NCI-H1417 (cell line): ENCODE measurements at regions not wholly inside any gene's neighbourhood (a gene's known extent, or its start where the extent isn't known, plus 50 kb on each side); places are given as distances from the start of the nearest gene placed in this dataset.

Experiments
- DNase-seq, 3 experiments: peaks; one replicate each; lab custom pipeline; 2025; lab: John Stamatoyannopoulos, UW

DNA sequence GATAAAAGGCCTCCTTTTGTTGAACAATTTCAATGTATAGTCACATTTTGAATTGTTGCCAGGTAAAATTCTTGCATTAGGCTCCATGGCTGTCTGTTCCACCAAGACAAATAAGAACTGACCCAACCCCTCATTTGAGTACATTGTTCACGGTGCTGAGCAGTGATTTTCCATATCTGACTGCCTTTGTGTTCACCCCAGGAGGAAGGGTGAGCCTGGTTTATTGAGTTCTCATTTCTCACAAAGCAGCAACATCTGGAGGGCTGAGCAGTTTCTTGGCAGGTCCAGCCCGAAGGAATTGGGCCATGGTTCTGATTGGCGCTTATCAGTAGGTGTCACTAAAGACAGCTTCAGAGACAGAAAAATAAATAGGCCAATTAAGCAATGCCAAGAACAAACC is 149.1 kb downstream of the BMP4 start:
- no peak for DNase-seq

DNA sequence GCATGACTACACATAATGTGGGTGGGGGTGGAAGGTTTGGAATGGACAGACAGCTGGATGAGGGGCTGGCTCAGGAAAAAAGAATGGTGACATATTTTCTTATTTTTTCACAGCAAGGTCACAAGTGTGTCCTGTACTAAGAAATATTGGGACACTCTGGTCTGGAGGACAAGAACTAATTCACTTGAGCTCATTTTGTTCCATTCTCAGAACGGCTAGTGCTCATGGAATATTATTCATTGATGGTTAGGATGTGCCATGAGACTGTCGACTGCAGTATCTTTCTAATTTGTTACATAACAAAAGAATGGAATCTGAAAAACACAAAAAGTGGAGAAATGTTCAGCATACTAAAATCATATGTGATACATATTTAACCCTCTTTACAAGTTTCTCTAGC is 149.5 kb downstream of the BMP4 start:
- DNase-seq = no peak

DNA sequence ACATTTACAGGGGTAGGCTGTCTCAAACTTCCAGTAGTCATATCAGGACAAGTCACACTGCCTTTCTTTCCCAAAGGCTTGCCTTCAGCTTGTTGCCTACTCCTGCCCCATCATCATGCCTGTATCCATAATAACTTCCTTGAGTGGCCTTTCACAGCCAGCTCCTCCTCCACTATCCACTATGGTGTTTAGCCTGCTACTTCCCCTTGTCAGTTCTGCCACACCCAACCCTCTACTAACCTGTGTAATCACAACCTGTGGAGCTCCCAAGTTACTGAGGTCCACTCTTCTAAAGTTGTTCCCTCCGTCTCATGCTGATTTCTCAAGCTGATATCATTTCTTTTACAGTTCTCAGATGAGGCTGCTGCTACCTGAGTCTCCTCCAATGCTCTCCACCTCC is 159.9 kb downstream of the BMP4 start:
- peak in 2 of 3 experiments; percentile 14 to 41 for DNase-seq

DNA sequence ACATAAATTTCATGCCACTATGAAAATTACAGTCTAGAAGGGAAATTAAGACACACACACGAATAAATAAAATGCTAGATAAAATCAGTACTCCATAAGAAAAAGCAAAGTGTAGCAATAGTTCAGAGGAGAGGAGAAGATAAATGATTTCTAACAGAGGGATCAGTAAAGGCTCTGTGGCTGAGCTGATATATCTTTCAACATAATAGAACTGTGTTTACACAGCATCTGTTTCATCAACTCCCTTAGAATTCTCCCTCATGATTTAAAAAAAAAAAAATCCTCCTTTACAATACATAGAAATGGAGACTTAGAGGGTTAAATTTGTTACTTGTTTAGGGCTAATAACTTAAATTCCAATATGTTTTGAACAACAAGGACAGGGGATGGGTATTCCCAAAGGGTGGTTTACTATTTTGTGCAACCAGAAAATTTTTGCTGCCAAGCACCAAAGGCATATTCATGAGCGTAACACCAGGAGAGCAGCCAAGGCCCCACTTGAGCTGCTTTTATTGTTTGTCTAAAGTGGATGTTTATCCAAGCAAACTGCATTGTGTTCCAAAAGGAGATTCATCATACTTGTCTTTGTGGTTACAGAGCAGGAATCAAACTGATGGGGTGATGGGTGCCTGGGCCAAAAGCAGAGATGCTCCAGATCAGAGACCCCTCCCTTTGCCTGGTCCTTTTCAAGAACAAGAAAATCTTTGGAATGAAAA is 162.7 kb downstream of the BMP4 start:
- DNase-seq = peak; percentile 90 to 99 (median 96)

DNA sequence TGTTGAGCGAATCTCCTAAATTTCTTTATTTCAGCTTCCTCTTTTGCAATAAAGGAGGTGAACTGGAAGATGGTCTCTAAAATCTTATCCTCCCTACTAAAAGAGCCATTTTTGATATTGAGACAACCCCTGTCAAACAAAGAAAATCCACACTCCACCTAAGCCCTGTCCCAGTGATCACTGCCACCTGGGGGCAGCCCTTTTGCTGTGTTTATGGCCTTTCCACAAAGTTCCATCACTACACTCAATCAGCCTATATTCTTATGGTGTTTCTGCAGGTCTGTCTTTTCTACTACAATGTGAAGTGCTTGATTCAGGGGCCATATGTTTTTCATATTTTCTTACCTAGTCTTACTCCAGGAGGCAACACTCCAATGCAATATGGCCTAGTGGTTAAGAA is 163.7 kb downstream of the BMP4 start:
- DNase-seq = peak in 1 of 3 experiments; percentile 17

DNA sequence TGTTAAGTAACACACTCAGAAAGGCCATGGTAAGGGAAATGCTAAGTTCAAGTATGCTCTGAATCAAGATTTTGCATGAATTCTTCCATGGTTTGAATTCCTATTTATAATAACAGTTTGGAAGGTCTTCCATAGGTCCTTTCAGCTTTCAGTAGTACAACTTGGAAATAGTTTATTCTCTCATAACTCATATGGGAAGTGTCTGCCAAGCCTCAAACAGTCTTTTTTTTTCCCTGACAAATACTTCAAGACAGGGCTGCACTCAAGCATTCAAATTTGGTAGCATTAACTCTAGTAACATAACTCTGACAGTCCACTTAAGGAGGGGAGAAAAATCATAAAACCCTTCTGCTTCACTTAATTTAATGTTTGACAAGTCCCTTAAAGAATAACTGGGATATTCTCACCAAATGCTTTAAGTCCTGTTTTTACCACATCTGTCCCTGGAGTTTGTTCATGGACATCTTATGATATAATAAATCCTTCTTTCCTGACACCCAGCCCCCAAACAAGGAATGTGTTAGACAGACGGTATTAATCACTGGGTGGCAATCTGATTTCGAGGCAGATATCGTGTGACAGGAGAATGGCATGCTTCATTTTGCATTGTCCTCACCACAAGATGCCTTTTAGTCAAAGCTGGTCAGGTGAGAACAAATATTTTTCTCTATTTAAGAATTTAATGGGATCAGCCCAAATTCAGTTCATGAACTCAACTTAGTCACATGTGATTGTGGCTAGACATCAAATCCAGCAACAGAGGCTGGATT is 165.7 kb downstream of the BMP4 start:
- peak in 1 of 3 experiments; percentile 51 for DNase-seq

DNA sequence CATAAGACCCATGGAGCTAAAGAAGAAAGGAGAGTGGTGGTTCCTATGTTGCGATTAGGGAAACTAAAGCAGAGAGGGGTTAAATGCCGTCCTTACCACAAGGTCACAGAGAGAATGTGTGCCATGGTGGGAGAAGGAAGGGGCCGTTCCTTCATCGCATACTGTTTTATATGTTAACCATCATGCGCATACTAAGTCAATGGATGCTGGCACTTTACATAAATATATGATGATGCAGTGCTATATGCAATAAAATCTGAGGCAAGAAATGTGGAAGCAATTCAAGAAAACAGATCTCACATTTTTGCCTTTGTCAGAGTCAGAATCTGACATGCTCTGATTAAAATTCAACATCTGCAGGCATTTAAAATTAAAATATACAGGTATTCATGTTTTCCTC is 168.1 kb downstream of the BMP4 start:
- no peak for DNase-seq

DNA sequence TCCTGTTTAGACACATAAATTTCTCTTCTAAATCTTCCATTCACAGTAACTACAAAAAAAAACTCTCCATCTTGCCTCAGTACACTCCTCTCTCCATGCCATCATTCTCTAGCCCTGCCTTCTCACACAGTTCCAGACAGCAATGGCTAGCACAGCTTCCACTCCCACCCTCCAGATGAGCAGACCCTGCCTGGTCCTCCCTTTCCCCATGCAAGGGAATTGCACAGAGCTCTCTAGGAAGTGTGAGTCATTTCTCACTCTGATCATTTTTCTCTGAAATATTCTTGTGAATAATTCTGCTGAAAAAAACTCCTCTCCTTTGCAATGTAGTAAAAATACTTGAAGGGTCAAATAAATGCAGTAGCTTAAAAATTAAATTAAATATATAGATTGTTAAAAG is 170.6 kb downstream of the BMP4 start:
- DNase-seq = no peak

DNA sequence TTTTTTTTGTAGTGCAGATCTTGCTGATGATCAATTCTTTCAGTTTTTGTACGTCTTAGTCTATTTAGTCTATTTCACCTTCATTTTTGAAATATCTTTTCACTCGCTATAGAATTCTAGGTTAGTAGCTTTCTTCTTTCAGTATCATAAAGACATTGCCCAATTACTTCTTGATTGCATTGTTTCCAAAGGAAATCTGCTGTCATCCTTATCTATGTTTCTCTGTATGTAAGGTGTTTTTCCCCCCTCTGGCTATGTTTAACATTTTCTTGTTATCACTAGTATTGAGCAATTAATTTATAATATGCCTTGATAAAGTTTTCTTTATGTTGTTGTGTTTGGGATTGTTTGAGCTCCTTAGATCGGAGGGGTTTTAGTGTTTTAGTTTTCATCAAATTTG is 171.9 kb downstream of the BMP4 start:
- no peak for DNase-seq

DNA sequence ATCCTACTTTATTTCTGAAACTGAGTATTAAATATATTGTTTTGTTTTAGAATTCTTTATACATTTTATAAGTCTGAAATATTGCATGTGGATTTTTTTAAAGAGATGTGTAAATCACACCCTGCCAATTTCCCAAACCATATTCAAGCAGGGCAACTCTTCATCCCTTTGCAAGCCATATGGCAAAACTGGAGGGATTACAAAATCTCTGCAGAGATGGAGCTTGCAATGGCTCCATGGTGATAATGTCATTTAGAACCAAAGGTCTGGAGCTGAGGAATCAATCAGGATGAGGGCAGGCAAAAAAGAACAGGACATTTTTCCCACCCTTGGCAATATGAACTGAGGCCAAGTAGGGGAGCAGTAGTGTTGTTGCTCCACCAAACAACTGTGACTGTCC is 173.4 kb downstream of the BMP4 start:
- no peak for DNase-seq

DNA sequence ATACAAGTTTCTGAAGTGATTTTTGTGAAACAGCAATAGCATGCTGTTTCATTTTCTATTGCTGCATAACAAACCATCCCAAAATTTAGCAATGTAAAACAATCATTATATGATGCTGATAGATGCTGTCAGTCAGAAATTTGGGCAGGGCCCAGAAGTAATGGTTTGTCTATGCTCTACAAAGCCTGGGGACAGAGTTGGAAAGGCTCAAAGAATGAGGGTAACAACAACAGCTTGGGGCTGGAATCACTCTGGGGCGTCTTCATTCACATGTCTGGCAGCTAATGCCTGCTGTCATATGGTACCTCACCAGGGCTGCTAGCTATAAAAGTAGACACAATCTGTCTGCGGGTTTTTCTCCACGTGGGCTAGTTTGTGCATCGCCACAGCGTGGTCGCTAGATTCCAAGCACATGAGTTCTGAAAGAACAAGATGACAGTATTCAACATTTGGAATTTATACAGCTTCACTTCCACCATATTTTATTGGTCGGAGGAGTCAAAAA is 176.5 kb downstream of the BMP4 start:
- DNase-seq = no peak

DNA sequence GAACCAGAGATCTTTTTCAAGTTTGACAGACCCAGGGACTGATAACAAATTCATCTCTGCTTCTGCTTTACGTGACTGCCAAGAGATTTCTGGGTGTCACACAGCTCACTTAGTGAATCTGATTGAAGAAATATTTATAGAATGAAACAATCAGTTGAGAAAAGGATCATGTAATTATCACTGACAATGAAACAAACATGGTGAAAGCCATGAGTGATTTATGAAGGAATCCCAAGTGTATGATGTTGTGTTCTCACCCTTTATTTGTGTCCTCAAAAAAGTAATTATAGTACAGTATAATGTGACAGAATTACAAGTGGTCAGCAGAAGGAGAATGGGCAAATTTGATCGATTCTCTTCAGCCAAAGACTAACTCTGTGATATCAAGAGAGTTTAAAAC is 177.3 kb downstream of the BMP4 start:
- peak in 2 of 3 experiments; percentile 61 to 94 for DNase-seq

DNA sequence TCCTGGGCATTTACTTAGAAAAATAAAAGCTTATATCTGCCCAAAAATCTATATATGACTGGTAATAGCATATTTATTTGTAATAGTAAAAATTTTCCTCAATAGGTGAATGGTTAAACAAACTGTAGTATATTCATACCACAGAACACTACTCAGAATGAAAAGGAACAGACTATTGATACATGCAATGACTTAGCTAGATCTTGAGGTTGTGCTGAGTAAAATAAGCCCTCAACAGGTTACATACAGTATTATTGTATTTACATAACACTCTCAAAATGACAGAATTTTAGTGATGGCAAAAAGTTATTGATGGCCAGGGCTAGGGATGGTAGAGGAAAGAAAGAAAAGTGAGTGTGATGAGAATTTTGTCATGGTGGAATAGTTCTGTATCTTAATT is 178.4 kb downstream of the BMP4 start:
- no peak for DNase-seq

DNA sequence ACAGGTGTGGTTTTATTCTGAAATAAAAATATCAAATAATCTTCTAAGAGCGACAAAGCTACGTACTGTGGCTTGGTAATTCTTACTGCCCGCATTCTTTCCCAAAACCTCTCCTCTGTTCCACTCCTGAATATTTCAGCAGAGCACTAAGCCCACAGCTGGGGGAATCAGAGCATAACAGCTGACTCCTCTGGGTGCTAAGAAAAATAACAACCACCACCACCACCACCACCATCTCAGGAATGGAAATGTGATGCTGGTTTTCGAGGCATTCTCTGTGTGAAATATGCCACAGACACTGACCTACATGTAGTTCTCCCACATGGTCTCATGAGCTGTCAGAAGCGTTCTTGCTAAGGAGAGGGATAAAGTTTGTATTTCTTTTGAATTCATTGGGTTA is 183.7 kb downstream of the BMP4 start:
- DNase-seq = no peak

DNA sequence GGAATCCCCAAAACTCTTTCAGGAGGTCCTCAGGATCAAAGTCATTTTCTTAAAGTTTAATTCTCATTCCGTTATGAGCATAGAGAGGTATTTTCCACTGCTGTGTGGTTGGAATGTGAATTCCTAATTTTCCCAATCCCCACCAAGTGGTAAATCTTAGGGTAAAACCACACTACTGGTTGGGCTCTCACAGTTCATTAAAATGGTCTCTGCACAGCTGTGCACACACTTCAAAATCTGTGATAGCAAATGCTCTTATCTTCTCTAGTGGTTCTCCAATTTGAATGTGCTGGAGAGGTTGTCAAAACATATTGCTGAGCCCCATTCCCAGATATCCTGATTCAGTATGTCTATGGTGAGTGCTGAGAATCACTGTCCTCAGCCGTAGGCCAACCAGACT is 189.1 kb downstream of the BMP4 start:
- peak; percentile 41 to 95 (median 83) for DNase-seq

DNA sequence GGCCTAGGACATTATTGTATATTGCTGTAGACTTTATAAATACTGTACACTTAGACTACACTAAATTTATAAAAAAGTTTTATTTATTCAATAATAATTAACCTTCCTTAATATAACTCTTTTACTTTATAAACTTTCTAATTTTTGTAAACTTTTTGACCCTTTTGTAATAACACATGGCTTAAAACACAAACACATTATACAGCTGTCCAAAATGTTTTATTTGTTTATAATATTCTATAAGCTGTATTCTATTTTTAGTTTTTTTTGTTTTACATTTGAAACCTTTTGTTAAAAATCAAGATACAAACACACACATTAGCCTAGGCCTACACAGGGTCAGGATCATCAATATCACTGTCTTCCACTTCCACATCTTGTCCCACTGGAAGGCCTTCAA is 190.0 kb downstream of the BMP4 start:
- DNase-seq = no peak

DNA sequence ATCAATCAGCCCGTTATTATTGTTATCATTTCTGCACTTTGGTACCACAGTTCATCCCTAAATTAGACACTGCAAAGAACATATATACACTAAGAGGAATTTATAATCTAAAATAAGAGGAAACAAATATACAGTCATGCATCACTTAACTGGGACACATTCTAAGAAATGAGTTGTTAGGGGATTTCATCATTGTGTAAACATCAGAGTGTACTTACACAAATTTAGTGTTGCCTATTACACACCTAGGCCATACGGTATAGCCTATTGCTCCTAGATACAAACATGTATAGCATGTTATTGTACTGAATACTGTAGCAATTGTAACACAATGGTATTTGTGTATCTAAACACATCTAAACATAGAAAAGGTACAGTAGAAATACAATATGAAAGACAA is 190.5 kb downstream of the BMP4 start:
- no peak for DNase-seq

DNA sequence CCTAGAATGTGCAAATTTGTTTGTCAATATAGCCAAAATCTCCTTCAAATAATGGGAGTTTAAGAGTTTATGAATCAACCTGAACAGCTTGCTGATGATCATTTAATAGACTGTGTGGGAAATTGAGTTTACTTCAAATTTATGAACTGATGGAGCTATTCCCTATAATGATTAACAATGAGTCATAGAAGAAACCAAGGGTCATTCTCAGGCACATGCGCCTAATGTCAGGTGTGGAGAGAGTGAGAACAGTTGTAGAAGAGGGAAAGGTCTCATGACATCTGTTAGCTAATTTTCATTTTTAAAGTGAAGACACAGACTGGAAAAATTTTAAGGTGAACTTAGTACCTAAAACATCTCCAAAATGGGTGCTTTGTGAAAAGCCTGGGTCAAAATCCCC is 191.8 kb downstream of the BMP4 start:
- DNase-seq = no peak

DNA sequence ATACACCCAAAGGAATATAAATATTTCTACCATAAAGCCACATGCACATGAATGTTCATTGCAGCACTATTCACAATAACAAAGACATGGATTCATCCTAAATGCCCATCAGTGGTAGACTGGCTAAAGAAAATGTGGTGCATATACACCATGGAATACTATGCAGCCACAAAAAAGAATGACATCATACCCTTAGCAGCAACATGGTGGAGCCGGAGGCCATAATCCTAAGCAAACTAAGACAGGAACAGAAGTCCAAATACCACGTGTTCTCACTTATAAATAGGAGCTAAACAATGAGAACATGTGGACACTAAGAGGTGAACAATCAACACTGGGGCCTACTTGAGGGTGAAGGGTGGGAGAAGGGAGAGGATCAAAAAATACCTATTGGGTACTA is 198.5 kb downstream of the BMP4 start:
- no peak for DNase-seq

DNA sequence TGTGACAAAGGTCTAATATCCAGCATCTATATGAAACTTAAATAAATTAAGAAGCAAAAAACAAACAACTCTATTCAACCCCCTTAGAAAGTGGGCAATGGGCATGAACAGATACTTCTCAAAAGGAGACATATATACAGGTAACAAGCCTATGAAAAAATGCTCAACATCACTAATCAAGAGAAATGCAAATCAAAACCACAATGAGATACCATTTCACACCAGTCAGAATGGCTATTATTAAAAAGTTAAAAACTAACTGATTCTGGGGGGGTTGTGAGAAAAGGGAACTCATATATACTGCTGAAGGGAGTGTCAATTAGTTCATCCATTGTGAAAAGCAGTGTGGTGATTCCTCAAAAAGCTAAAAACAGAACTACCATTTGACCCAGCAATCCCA is 198.9 kb downstream of the BMP4 start:
- DNase-seq = no peak

DNA sequence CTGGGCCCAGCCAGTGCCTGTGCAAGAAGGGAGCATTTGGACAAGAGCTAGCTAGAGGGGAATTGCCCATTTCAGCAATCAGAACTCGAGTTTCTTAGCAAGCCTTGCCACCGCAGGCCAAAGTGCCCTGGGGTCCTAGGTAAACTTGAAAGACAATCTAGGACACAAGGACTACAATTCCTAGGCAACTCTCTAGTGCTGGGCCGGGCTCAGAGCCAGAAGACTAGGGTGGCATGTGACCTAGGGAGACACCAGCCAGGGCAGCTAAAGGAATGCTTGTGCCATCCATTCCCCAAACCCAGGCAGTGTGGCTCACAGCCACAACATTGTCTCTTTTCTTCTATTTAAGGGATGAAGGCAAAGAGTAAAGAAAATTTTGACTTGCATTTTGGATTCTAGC is 205.0 kb downstream of the BMP4 start:
- peak in 1 of 3 experiments; percentile 21 for DNase-seq

DNA sequence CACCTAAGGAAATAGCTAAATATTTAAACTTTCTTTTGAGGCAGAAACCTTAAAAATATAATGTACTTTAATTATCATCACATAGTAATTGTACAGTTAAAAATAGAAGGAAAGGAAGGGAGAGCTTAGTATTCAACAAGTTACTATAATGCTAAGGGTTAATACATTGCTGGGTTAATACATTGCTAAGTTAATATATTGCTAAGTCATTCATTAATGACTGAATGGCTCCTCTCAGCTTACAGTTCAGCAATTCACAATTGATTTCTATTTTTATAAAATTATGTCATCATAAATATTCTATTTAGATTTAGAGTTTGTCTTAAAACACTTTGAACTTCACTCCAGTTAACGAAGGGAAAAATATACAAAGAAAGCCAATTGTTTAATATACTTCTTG is 207.9 kb downstream of the BMP4 start:
- no peak for DNase-seq

DNA sequence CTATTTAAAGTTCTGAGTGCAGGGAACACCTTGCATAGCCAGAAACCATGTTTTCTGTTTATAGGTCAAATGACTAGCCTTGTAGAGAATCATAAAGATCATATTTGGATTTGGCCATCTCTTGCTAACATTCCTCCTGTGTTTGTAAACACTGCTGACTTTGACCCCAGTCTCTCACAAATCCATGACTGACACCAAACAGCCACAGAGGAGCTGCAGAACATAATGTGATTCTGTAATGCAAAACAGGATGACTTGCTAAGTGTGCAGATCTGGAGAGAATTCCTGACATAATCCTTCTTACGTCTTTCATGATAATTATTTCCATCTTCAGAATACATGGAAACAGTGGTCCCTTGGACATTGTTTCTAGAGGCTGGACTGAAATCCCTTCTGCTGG is 211.8 kb downstream of the BMP4 start:
- DNase-seq = no peak

DNA sequence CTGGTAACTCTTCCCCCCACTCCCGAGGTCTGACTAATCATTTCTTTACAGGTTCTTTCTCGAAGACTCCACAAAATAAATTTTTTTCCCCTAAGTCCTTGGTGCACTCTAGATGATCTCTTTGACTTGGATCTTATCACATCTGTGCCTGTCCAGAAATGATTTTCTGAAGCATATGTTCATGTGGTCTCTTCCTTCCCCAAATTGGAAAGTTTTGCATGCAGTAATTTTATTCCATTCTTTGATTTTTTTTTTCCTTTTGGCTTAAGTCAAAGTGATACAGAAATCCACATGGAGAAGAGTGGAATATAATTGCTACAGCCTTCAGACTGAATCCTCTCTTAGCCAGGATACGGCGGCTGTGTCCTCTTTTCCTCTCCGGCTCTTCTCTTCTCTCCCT is 213.3 kb downstream of the BMP4 start:
- DNase-seq = no peak
